HCEC 1CT (cell line): ENCODE measurements at regions not wholly inside any gene's neighbourhood (a gene's known extent, or its start where the extent isn't known, plus 50 kb on each side); places are given as distances from the start of the nearest gene placed in this dataset.
"Not testable (repeated sequence)": the region's sequence is repeated elsewhere in the genome, so short reads cannot be mapped to it uniquely, and the experiment has no call there.

Experiments
- DNase-seq: peaks from one replicate; pipeline ENCODE4 v3.0.0-alpha.2; 2017

GRCh38 chr6:139448051-139448649, 73.7 kb upstream of the CITED2 start:
- peak; percentile 37 for DNase-seq

- no peak for DNase-seq
These were observed 73.2 kb upstream of the CITED2 start for GRCh38 chr6:139447656-139447975.

GRCh38 chr6:139446768-139447655, 72.6 kb upstream of the CITED2 start:
- DNase-seq = no peak

DNA sequence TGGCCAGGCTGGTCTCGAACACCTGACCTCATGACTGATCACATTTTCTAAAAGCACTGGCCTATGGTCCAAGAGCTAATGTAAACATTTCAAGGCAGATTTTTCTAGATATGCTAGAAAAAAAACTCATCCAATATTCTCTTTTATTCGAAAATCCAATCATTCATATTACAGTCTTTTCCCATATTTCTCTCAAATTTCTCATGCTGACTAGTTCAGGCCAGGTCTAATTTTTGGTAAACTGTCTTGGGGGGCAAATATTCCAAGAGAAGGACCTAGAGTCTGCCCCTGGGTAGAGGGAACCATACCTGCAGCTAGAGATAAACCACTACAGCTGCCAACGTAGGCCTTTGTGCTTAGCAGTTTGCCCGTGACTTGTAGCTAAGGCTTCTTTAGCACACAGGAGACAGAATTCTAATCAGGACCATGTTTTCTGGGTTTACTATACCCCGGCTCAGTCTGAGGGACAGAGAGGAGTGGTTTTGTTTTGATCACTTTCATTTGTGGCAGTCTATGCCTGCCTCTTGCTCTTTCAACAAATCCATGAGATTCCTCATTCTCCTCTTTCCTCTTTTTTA, 71.8 kb upstream of the CITED2 start:
- no peak for DNase-seq

DNA sequence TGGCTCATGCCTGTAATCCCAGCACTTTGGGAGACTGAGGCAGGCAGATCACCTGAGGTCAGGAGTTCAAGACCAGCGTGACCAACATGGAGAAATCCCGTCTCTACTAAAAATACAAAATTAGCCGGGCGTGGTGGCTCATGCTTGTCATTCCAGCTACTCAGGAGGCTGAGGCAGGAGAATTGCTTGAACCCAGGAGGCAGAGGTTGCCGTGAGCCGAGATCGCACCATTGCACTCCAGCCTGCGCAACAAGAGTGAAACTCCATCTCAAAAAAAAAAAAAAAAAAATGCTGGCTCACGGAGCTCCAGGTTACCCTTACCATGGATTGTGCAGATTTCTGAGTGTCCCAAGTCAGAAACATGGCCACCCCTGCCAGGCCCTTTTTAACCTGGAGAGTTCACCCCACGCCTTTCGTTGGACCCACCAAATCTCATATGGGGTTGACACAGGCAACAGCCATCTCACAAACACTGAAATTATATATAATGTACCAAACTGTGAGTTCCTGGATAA, 69.9 kb upstream of the CITED2 start:
- not testable (repeated sequence) for DNase-seq

- DNase-seq = no peak
These were observed 69.0 kb upstream of the CITED2 start for GRCh38 chr6:139443231-139444112.

GRCh38 chr6:139442188-139442671, 67.8 kb upstream of the CITED2 start:
- DNase-seq = no peak

DNA sequence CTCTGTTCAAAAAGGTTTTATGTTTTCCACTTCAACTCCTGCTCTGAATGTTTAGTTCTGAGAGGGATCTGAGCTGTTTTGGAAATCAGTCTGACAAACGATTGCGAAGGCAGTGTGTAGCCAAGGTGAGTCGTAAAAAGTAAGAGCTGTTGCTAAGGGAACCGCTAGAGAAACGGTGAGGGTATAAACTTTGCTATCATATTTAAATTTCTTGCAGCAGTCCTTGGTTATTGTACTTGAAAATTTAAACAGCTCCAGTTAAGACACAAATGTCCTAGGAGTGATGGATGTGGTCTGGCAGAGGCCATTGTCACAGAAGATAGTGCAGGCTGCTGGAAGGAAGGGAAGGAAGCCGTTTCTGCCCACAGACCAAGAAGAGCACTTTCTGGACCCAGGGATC, 64.9 kb upstream of the CITED2 start:
- DNase-seq = peak; percentile 31

DNA sequence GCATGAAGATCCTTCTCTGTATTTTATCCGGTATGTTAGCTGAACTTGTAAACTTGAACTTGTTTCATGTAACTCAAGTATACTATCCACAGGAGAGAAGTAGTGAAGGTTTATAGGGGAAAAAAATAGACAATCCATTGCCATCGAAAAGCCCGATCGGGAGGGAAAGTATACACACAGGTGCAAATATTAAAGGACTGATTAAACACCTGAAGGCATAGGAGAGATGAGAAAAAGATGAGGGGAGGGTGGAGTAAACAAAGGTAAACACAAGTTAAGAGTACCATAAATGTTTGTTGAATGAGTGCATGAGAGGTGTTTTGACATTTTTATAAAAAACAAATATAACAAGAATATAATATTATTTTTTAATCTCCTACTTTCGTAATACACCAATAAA, 64.3 kb upstream of the CITED2 start:
- no peak for DNase-seq

DNA sequence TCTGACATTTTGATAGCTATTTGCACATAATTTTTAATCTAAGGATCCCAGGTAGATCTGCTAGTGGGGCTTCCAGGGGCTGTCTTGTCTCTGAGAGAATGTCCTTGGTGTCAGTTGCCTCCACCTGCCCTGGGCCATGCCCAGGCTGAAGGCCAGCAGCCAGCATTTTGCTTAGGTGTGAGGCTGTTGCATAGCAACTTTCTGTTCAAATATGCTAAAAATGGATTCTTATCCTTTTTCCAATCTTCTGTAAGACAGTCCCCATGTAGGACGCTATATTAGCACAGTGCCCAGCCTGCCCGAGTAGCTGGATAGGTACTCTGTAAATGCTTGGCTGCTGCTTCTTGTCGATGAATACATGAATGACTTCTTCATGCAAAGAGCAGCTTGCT, 62.5 kb upstream of the CITED2 start:
- no peak for DNase-seq

- DNase-seq = no peak
These were observed 61.9 kb upstream of the CITED2 start for GRCh38 chr6:139436200-139436956.

DNA sequence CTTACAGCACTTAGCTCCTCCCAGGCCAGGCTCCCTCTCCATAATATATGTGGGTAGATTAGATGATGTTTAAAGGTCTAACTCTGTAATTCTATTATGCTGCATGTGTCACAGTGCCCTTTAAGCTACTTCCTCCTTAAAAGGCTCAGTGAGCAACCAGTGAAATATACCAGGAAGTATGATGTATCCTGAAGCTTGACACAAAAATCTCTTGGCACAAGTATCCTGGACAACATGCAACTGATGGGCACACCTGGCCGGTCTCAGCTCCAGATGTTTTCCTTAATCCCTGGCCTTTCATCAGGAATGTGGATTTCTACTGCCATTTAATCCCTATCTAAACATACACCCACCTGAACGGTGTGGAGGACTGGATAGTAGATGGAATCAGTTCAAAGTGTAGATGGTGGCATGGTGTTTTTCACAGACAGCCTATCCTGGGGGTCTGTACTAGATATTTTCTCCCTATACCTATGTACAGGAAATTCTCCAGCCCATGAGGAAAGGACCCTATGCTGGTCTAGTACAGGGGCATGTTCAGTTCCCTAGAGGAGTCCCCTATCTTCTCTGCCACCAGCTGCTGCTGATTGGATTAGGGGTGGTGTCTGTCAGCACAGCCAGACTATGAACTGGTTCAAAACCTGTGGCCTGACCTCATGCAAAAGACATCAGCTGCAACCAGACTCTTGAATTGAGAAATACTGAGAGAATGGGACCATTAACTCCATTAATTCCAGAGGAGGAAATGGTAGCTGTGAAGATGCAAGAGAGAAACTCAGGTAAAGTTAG, 59.4 kb upstream of the CITED2 start:
- DNase-seq = peak; percentile 83

GRCh38 chr6:139431602-139431956, 57.1 kb upstream of the CITED2 start:
- no peak for DNase-seq

- no peak for DNase-seq
These were observed 56.6 kb upstream of the CITED2 start for GRCh38 chr6:139430899-139431601.

GRCh38 chr6:139429580-139430145, 55.2 kb upstream of the CITED2 start:
- DNase-seq = no peak

DNA sequence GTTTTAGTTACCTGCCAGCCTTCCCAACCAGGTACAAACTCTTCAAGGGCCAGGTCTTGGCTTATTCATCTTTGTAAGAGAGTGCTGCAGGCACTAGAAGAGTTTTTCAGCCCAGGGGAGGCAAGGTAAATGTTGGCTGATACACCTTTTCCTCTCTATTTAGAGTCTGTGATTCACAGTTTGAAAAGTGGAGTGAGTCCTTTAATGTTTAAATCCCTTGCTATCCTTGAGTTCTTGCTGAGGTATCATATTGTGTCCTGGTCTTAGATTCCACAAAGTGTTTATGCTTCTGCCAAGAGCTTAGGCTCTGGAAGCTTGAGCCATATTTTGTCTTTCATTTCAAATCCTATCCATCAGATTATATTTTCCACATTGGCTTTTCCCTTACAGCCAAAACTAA, 52.8 kb upstream of the CITED2 start:
- DNase-seq = no peak

GRCh38 chr6:139426795-139427194, 52.3 kb upstream of the CITED2 start:
- DNase-seq = no peak

DNA sequence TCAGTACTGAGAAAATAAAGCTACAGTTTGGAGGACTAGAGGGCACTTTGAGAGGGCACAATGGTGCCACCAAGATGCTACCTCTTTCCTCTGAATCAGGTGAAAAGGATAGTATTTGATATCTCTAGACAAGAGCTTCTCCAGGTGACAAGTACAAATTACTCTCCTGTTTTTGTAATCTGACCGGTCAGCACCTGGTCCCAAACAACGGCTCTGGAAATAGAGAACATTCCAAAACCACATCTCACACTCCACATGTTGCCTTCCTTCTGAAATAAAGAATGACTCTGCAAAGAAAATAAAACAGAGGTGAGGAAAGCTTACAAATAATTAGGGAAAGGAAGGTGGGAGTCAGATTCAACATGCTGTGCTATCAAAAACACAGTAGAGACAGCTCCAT, 51.3 kb upstream of the CITED2 start:
- no peak for DNase-seq

GRCh38 chr6:139423971-139424667, 49.7 kb upstream of the CITED2 start:
- DNase-seq = no peak
